SW480 (cell line): ENCODE measurements at regions not wholly inside any gene's neighbourhood (a gene's known extent, or its start where the extent isn't known, plus 50 kb on each side); places are given as distances from the start of the nearest gene placed in this dataset.
A peak's percentile ranks its signal among the peaks of the same experiment; 100 is the strongest.

Experiments
- DNase-seq: peaks from one replicate; pipeline ENCODE4 v3.0.0-alpha.2; 2016; ENCODE audit warnings: low spot score

- no peak for DNase-seq
These were observed 151.7 kb upstream of the GRM7 start for GRCh38 chr3:6709178-6709577.

DNA sequence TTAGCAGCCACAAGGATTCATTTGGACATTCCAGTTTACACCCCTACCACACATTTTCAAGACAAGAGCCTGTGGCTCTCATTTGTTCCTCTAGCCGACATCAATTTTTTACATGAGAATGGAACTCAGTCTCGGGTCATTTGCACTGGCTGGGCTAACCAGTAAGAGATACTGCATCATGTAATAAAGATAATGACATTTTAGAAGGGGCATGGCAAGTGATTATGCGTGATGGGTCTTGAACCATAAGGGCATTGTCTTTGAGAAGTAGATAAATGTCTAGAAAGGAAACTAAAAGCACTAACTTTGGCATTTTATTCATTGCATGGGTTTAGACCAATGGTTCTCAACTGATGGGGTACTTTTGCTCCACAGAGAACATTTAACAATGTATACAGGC, 146.0 kb upstream of the GRM7 start:
- no peak for DNase-seq

DNA sequence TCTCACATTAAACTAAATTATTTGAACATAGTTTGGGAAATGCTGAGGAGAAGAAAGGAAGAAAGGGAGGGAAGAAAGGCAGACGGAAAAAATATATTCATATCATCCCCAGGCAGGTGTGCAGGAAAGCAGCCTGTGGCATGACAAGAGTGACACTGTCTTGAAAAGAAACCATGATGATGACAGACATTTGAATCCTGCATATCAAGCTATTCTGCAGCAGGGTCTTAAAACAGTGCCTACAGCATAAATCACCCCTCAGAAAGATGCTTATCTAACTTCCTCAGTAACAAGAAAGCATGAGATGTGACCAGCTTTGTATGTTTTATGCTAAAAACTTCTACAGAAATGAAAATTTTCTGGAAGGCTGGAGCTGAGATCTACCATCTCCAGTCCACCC, 144.5 kb upstream of the GRM7 start:
- no peak for DNase-seq

DNA sequence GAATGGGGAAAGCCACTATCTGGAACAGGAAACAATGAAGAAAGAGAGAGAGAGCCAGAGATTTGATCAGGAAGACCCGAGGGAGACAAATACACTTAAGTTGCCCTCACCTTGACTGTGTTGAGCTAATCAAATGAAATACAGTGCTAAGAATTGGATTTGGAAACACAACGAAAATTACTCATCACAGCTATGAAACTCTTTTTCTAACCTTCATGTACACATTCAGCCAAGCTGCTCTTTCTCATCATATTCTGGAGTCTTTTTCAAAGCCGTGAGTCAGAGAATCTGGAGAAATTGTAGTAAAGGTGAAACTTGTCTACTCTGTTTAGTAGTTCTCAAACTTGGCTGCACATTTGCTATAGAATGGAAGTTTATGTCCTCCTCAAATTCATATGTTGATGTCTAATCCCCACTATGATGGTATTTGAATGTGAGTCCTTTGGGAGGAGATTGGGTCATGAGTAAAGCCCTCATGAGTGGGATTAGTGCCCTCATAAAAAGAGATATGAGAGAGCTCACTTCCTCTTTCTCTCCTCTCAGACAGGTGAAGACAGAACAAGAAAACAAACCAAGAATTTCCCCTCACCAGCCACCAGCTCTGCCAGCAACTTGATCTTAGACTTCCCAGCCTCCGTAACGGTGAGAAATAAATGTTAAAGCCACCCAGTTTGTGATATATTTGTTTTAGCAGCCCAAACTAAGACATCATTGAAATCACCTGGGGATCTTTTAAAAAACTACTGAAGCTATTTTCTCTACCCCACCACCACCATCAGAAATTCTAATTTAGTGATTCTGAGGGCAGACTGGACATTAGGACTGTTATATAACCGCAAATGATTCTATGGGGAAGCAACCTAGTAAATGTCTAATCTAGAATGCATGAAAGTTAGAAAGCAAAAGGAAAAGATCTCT, 143.6 kb upstream of the GRM7 start:
- no peak for DNase-seq

DNA sequence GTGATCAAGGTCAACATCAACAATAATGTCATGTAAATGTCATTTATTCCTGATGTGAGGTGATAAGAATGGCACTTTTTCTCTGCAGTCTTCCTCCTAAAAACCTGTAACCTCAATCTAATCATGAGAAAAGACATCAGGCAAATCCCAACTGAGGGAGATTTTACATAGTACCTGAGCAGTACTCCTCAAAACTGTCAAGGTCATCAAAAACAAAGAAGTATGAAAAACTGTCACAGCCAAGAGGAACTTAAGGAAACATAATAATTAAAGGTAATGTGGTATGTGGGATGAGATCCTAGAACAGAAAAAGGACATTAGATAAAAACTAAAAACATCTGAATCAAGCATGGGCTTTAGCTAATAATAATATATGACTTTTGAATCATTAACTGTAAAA, 140.9 kb upstream of the GRM7 start:
- DNase-seq: no peak

DNA sequence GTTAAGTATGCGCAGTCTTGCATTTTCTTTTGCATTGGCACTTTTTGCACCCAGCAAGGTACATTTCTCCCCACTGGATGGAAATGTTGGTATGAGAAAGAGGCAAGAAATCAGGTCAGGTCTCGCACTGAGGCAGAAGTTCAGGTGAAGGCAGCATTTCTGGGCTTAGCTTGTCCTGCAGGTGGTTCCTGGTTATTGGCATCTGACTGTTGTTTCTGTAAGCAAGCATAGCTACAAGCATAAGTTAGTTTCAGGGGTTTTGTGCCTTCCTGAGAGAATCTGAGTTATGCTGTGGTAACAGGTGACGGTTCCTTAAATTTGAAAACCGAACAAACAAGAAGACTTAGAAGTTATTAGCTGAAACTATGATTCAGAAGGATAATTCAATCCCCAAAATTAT, 139.4 kb upstream of the GRM7 start:
- no peak for DNase-seq

GRCh38 chr3:6723205-6723604, 137.7 kb upstream of the GRM7 start:
- no peak for DNase-seq

DNA sequence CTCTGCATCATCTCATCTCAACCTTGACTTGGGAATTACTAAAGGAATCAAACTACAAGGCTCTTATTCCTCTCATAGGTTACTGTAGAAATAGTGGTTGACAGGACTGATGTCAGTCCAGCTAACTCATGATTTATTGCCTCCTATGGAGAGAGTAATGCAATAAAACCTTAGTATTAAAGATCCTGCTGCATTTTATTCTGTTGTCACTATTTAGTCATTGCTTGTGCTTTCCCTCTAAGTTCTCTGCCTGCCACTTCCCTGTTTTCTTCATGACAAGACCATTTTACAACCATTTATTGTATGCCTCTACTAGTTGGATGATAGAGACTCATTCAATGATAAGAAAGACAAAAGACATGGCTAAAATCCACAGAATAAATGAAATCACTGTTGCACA, 134.1 kb upstream of the GRM7 start:
- no peak for DNase-seq

- DNase-seq: no peak
These were observed 128.1 kb upstream of the GRM7 start for GRCh38 chr3:6732807-6733206.

- DNase-seq: no peak
These were observed 127.1 kb upstream of the GRM7 start for GRCh38 chr3:6733699-6734394.

- DNase-seq: no peak
These were observed 126.5 kb upstream of the GRM7 start for GRCh38 chr3:6734395-6734746.

GRCh38 chr3:6736836-6737629, 123.9 kb upstream of the GRM7 start:
- no peak for DNase-seq

- no peak for DNase-seq
These were observed 123.3 kb upstream of the GRM7 start for GRCh38 chr3:6737630-6738029.

- no peak for DNase-seq
These were observed 121.6 kb upstream of the GRM7 start for GRCh38 chr3:6739288-6739687.

DNA sequence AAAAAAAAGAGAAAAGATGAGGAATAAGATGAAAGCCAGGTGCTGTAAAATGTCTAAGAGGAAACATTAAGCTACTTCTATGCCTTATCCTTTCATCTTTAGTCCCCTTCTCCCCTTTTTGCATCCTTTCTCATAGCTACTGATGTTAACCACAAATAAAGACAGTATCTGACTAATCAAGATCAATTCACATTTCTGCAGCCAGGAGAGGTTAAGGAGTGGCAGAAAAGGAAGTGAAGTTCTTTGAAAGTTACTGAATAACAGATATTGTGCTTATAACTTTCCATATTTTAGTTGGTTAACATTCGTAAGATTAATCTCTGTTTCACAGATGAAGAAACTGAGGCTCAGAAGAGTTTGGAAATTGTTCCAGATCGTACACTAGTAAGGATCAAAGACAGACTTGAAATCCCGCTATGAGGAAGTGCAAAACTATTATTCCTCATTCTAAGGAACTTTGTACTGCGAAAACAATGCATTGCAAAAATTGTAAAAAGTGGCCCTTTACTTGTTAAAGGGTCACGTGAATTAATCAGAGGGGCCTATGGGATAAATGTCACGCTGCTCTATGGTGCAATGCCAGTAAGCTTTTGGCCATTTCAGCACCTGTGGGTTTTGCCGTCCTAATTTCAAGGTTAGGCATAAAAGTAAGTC, 117.7 kb upstream of the GRM7 start:
- no peak for DNase-seq

GRCh38 chr3:6746443-6746842, 114.5 kb upstream of the GRM7 start:
- DNase-seq: no peak

GRCh38 chr3:6747017-6747416, 113.9 kb upstream of the GRM7 start:
- no peak for DNase-seq

DNA sequence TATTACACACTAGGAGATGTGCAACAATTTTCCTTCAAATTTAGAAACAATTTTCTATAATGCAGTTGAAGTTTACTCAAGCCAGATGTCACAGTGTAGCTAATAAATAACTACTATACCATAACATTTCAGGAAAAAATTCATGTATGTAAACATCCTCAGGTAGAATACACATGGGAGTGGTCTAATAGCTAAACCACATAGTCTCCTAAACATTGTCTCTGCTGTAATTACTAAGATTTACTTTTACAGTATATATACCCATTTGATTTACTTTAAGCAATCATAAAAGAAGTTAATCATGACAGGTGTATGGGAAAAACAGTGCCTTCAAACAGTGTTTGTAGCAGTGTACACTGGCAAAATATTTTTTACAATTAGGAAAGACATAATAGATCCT, 110.1 kb upstream of the GRM7 start:
- no peak for DNase-seq

- no peak for DNase-seq
These were observed 107.4 kb upstream of the GRM7 start for GRCh38 chr3:6753536-6753935.

DNA sequence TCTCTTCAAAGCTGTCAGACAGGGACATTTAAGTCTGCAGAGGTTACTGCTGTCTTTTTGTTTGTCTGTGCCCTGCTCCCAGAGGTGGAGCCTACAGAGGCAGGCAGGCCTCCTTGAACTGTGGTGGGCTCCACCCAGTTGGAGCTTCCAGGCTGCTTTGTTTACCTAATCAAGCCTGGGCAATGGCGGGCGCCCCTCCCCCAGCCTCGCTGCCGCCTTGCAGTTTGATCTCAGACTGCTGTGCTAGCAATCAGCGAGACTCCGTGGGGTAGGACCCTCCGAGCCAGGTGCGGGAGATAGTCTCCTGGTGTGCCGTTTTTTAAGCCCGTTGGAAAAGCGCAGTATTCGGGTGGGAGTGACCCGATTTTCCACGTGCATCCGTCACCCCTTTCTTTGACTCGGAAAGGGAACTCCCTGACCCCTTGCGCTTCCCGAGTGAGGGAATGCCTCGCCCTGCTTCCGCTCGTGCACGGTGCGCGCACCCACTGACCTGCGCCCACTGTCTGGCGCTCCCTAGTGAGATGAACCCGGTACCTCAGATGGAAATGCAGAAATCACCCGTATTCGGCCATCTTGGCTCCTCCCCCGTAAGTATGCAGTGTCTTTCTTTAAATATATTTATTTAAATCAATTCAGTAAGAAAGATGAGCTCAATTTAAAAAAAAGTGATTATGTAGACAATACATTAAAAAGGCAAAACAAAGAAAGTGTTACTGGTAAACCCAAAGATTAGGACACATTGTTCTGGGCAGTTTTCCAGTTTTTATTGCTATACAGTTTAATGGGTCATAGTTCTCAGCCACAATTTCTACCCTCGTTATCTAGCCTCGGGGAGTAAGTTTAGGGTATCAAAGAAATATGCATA, 91.2 kb upstream of the GRM7 start:
- peak; percentile 1 for DNase-seq

GRCh38 chr3:6770397-6770690, 90.6 kb upstream of the GRM7 start:
- DNase-seq: no peak

GRCh38 chr3:6771171-6771570, 89.7 kb upstream of the GRM7 start:
- DNase-seq: no peak
